Uterus (tissue), 2 donors: ENCODE measurements at regions not wholly inside any gene's neighbourhood (a gene's known extent, or its start where the extent isn't known, plus 50 kb on each side); places are given as distances from the start of the nearest gene placed in this dataset.

Source experiments
- CTCF ChIP-seq, 4 experiments: fragments of 200-600 bp in 2 of 4; fragments of 450-650 bp in 2 of 4; sonication (generic) in 2 of 4; IDR thresholded peaks; one replicate each; pipeline ENCODE4 v1.5.1; 2016 to 2019; ENCODE audit warnings: antibody characterized with exemption in 4 of 4, mild to moderate bottlenecking in 2 of 4, moderate library complexity in 1 of 4
- POLR2A ChIP-seq, 2 donors: fragments of 450-650 bp; IDR thresholded peaks; one replicate each; pipeline ENCODE4 v1.6.1; 2016; ENCODE audit warnings: antibody characterized with exemption in 2 of 2, mild to moderate bottlenecking in 1 of 2, moderate library complexity in 1 of 2

DNA sequence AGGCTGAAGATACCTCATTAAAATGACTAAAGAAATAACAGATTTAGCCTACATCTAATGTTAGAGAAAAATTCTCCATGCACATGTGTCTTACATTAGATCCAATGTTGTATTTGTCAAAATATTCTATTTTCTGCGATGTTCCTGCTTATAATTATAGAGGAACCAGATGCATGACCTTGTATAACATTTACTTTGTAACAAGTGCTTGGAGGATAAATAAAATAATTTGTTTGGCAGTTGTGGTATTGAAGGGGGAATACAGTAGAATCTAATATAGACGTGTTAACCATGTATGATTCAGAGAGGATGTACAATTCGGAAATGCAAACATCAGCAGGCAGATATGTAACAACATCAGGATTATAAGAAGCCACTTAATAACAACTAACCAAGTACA is 922.2 kb downstream of the TUSC7 start:
- TF ChIP-seq CTCF (IDR thresholded peaks at IDR 0.05) = no peak
- no peak for TF ChIP-seq POLR2A (IDR thresholded peaks at IDR 0.05)
